ENCODE measurements at regions not wholly inside any gene's neighbourhood (a gene's known extent, or its start where the extent isn't known, plus 50 kb on each side); places are given as distances from the start of the nearest gene placed in this dataset.

DNA sequence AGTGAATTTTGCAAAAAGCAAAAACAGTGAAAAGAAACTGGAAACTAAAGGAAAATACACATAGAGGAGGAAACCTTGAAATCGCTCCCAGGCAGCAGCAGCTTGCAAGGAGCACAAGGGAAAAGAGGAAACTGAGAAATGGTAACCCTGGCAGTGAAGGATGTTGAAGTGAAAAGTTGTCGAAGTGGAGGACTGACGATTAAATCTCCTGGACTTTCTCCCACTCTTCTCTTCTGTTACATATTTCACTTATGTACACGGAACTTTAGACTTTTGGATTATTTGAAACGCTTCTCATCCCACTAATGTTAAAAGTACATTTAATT is 388.8 kb upstream of the USP15 start:
- no peak for DNase-seq (ENCODE audit: low read depth in 2 of 2)

DNA sequence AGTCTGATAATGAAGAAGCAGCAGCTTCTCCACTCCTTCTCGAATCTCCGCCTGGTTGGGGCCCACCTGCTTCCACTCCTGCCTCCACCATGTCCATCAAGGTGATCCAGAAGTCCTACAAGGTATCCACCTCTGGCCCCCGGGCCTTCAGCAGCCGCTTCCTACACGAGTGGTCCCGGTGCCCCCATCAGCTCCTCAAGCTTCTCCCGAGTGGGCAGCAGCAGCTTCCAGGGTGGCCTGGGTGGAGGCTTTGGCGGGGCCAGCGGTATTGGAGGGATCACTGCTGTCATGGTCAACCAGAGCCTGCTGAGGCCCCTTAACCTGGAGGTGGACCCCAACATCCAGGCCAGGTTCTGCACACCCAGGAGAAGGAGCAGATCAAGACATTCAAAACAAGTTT is 381.0 kb upstream of the USP15 start:
- no peak for DNase-seq (ENCODE audit: low read depth in 2 of 2)

DNA sequence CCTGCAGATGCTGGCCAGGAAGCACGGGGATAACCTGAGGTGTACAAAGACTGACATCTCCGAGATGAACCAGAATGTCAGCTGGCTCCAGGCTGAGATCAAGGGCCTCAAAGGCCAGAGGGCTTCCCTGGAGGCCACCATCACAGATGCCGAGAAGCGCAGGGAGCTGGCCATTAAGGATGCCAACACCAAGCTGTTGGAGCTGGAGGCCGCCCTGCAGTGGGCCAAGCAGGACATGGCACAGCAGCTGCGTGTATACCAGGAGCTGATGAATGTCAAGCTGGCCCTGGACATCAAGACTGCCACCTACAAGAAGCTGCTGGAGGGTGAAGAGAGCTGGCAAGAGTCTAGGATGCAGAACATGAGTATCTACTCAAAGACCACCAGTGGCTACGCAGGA is 380.0 kb upstream of the USP15 start:
- no peak for DNase-seq (ENCODE audit: low read depth in 2 of 2)

DNA sequence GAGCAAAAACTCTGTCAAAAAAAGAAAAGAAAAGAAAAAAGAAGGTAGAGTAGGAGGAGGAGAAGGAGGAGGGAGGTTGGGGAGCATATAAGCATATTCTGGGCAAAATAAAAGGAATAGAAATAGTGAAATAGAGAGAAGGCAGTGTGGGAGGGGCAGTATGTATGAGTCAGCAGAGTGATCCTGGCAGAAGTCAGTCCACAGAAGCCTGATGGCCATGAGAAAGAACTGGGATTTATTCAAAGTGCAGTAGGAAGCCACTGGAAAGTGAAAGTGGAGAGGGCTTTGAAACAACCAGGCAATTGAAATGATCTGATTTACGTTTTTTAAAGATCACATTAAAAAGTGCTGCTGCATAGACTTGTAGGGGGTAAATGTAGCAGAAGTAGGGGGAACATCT is 368.6 kb upstream of the USP15 start:
- no peak for DNase-seq (ENCODE audit: low read depth in 2 of 2)

DNA sequence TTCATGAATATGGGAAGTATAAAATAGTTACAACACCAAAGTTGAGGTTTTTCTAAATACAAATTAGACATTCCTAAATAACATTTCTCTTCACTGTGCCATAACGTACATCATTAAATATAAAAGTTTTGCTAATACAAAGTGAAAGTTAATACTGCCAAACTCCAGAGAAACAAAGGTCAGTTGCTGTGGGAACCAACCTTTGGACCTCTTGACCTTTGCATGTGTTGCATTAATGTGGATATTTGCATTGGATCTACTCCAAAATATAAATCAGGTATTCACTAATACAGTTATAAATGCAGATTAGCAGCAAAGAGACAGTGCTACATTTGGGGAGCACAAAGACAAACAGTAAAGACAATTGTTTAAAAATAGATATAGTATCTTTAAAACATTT is 366.0 kb upstream of the USP15 start:
- no peak for DNase-seq (ENCODE audit: low read depth in 2 of 2)

DNA sequence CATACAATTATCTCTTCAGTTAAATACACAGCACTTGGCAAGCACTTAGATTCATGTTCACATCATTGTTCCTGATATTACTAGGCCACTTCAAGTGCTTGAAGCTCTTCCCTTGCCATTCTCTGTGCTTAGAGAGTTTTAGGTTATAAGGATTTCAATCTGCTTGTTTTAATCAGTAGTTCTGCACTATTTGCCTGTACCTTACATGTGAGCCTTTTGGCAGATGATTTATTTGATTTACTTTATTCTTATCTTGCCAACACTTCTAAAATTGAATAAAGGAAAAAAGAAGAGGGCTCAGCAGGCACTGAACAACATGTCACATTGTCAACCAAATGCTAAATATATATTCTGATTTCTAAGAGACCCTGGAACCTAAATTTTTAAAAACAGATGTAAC is 363.8 kb upstream of the USP15 start:
- DNase-seq (ENCODE audit: low read depth in 2 of 2): no peak

DNA sequence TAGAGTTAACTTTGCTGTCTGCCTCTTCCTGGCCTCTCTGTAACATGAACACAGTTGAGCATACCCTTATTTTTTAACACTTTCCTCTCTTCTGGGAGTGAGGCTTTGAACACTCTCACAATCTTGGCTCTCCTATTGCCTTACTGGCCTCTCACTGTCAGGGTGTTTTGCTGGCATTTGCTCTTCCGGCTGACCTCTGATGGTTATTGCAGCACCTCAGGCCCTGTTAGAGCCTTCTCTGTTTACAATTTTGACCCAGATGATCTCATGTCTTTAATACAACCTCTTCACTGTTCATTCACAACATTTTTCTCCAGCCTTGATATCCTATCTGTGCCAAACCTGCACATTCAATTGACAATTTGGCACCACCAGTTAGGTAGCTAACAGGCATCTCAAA is 357.8 kb upstream of the USP15 start:
- no peak for DNase-seq (ENCODE audit: low read depth in 2 of 2)

DNA sequence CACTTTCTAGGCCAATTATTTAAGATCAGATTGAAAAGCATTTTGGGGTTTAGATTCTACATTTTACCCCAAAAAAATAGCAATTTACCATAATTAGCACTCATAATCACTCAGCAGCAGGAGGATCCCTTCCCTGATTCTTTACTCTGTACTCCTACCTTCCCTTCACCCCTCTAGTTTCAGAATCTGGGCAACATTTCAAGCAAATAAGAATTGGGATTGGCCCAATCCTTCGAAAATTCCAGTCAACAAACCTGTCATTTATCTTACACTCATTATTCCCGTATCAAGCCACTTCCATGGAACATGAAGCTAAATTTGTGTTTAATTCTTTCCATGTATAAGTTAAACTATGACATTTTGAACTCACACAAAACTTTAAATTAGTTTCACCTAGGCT is 349.1 kb upstream of the USP15 start:
- no peak for DNase-seq (ENCODE audit: low read depth in 2 of 2)

DNA sequence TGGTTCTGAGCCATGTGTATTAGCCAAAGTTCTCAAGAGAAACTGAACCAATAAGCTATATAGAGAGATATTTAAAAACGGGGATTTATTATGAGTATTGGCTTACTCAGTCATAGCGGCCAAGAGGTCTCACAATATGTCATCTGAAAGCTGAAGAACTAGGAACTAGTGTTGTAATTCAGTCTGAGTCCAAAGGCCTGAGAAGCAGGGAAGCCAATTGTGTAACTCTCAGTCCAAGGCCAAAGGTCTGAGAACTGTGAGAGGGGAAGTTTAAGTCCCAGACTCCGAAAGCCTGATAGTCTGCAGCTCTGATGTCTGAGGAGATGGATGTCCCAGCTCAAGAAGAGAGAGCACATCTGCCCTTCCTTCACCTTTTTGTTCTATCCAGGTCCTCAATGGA is 344.8 kb upstream of the USP15 start:
- no peak for DNase-seq (ENCODE audit: low read depth in 2 of 2)

DNA sequence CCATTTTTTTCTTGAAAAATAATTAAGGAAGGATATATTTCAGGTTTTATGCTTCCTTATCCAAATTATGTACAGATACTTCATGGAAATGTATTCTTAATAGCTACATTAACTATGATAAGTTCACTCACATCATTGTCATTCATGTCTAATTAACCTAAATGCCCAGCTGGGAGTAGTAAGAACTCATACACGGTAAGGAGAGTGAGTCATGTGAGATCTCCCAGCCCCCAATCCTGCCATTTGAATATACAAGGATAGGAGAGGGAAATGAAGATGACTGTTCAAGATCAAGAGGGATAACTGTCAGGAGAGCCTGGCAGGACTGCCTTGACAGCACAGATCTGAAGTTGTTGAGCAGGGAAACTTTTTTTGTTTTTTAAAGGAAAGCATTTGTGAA is 343.4 kb upstream of the USP15 start:
- DNase-seq (ENCODE audit: low read depth in 2 of 2): no peak

DNA sequence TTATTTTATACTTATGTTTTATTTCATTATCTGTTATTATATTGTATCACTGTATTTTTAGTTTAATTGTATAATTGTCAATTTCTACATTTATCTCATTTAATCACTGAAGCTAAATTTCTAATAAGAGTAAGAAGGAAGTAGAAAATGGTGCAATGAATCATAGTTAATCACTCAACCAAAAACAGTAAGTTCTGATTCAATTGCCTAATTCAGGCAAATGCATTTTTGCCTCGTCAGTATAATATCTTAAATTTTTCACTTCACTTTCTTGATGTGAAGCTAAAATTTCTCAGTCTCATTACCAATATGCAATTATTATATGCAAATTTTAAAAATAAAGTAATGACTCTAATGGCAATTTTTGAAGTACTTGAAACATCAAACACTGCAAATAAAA is 340.5 kb upstream of the USP15 start:
- no peak for DNase-seq (ENCODE audit: low read depth in 2 of 2)

DNA sequence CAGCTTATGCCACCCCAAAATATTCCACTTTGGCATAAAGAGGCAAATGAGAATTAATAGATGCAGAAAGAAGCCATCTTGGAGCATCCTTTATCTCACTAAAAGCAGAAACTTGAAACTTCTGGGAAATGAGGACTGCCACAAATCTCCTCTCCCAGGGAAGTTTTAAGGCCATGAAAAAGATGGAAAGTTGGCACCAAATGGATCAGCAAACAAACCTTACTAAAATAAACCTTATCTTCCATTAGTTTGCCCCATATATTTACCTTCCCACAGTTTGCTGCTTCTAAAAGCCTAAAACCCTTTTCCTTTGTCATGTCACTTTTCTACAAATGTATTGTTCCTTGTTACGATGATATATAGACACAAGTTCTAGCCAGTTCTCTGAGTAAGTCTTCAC is 340.0 kb upstream of the USP15 start:
- no peak for DNase-seq (ENCODE audit: low read depth in 2 of 2)

DNA sequence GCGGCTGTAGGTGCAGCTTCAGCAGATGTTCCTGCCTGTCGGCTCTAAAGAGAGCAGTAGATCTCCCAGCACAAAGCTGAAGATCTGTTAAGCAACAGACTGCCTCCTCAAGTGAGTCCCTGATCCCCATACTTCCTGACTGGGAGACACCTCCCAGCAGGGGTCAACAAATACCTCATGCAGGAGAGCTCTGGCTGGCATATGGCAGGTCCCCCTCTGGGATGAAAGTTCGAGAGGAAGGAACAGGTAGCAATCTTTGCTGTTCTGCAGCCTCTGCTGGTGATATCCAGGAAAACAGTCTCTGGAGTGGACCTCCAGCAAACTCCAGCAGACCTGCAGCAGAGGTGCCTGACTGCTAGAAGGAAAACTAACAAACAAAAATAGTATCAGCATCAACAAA is 337.1 kb upstream of the USP15 start:
- no peak for DNase-seq (ENCODE audit: low read depth in 2 of 2)

DNA sequence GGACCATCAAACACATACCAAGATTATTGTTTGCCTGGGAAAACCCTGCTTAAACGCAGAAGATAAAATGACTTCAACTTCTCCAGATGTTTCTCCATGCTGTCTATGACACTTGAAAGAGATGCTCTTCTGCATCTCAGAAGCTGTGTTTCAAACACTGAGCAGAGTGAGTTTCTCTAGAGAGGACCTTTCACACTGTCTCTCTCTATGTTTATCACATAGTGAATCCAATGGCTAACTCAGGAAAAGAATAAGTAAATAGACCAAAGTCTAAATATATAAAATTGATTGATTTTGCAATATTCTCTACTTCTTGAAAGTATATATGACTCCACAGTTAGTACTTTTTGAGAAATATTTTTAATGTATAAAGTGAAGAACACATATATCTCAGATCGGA is 325.6 kb upstream of the USP15 start:
- no peak for DNase-seq (ENCODE audit: low read depth in 2 of 2)

DNA sequence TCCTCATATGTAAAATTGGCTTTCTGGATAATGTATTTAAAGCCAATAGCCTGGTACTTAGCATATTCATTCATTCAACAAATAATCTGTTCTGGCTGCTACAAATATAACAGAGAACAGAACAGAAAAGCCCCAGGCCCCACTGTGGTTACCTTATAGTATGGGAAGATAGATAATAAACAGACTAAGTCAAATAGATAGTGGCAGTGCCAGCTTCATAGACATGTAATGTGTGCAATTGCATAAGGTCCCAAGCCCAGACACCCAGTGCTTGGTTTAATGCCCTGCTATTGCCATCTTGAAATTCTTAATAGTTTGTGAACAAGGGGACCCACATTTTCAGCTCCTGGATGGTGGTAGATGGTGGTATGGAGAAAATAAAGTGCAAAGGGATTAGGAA is 320.2 kb upstream of the USP15 start:
- DNase-seq (ENCODE audit: low read depth in 2 of 2): no peak

DNA sequence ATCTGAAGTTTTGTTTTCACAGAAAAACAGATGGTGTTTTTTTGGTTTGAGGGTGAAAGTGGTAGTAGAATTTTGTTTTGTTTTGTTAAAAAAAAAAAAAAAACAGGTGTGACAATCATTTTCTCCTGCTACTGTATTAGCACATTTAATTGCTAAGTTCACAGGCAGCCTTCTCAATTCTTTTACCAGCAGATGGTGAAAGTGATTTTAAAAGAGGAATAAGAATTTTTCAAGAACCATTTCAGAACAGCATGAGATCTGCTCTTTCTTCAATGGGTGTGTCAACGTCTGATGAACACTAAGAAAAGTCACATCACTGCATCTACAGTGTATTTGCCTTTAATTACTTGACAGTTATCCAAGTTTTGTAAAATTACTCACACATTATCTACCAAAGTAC is 303.7 kb upstream of the USP15 start:
- DNase-seq (ENCODE audit: low read depth in 2 of 2): no peak

DNA sequence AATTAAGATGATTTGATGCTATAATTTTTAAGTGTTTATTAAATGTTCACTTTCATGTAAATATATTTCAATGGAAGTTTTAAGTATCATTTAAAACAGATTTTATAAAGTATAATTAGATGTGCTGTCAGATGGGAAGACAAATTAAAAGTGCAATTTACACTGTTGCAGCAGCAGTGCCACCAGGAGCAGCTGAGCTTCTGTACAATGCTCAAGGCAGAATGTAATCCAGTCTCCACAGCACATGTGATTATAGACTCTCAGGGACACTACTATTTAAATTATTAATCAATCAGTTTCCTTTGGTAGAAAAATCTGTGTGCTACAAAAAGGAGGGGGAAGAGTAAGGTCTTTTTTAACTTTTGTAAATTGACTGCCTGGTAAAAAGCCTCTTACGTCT is 285.7 kb upstream of the USP15 start:
- no peak for DNase-seq (ENCODE audit: low read depth in 2 of 2)

DNA sequence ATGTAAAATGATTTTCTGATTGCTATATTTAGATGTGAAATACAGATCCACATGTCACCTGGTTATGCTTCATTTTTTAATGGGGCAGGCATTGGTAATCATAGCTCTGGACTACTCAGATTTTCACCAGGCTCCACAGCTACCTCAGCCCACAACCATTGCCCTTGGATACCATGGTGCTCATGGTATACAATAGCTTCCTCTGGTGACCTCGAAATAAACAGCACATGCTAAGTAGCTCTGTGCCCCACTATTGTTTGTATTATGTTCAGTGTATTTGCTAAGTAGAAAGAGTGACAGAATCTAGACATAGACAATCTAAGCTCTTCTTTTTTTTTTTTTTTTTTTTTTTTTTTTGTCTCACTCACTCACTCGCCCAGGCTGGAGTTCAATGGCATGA is 274.4 kb upstream of the USP15 start:
- no peak for DNase-seq (ENCODE audit: low read depth in 2 of 2)

DNA sequence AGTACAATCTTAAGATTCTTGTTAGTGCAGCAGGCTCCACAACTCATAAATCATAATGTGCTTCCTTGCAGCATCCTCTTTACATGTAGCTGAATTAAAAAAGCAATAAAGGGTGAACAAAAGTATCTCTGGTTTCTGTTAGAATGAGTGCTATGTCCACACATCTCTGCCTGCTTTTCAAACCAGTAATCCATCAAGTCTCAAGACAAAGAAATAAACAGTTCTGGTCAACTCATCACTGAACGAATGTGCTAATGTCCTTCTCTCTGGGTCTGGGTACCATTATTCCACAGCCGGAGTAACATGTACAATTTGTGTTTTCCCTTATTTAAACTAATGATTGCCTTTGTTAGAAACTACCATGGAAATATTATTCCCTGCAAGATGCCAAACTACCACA is 273.0 kb upstream of the USP15 start:
- DNase-seq (ENCODE audit: low read depth in 2 of 2): no peak

DNA sequence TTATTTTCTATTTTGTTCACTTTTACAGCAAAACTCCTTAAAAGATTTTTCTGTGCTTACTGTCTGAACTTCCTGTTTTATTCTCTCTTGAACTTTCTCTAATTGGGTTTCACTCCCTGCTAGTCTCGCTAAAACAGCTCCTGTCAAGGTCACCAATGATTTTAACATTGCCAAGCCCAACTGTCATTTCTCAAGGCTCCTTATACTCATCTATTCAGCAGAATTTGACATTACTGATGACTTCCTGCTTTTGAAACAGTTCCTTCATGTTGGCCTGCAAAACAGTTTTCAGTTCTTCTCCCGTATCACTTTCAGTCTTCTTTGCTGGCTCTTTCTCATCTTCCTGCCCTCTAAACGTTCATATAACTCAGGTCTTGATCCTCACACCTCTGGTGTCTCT is 268.5 kb upstream of the USP15 start:
- DNase-seq (ENCODE audit: low read depth in 2 of 2): no peak

DNA sequence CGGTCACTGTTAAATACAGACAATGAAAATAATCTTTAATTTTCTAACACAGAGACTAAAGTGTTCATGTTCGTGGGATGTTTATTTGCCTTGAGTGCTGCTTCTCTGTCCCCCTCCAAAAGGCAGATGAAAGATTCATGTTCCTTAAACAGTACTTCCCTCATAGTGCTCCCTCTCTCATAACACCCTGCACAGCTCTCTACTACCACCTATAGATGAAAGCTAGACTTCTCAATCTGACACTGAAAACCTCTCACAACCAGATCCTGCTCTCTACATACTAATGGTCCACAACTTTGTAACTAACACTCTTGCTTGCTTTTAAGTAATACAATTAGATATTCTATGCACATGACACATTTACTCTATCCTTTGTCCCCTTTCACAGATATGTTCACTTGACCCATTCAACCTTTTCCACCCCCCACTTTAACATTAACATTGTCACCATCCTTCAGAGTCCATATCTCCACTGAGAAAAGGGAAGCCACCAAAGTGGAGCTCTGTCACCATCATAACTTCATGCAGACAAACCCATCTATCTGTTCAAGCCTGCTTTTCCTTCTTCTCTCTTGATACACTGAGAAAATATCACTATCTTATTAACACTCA is 266.4 kb upstream of the USP15 start:
- DNase-seq (ENCODE audit: low read depth in 2 of 2): no peak

DNA sequence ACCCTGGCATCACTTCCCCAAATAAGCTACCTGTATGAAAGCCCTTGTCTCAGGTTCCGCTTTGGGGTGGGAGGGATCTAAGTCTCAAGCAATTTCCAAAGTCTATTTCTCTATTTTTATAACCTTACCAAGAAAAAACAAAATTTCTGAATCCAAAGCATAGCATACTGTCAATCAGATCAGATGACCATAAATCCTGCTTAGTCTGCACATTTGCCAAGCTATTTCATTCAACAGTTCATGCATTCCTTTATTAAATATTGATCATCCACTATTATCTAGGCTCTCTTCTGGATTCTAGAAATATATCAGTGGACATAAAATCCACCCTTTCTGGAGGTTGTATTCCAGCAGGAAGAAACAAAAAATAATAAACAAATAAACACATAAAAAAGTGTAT is 263.5 kb upstream of the USP15 start:
- DNase-seq (ENCODE audit: low read depth in 2 of 2): no peak

DNA sequence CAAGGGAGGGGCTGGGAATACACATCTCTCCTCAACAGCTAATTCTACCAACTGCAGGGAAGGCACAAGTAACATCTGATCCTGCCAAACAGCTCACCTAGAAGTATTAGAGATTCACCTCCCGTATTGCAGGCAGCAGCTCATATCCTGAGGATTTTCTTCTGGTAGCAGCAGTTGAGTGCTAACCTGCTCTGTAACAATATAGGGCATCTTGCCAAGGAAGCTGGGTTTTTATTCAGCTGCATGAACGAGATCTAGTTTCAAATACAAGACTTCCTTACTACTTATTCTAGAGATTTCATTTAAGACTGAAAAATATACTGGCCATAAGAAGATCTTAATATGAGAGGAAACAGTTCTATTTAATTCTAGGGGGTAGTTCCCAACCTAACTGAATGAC is 261.4 kb upstream of the USP15 start:
- no peak for DNase-seq (ENCODE audit: low read depth in 2 of 2)

DNA sequence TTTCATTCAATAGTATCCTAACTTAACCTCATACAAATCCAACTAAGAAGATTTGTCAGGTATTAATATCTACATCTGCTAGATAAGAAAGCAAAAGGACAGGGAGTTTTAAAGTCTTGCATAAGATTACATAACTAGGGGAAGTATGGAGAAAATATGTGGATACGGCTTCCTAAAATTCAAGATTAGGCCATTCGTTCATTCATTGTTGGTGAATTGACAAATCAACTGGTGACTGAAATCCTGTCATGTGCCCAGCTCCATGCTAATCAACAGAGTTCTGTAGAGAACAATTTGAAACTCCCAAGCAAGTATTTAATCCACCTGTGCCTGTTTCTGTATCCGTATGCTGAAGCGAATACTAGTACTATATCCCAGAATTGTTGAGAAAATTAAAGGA is 260.9 kb upstream of the USP15 start:
- DNase-seq (ENCODE audit: low read depth in 2 of 2): no peak

DNA sequence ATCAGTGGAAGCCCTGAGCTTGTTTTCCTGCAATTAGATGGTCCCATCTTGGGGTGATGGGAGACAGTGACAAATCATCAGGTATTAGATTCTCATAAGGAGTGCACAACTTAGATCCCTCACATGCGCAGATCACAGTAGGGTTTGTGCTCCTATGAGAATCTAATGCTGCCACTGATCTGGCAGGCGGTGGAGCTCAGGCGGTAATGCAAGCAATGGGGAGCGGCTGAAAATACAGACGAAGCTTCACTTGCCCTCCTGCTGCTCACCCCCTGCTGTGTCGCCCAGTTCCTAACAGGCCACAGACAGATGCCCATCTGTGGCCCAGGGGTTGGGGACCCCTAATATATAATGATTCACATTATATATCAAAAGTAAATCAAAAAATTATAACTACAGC is 258.8 kb upstream of the USP15 start:
- DNase-seq (ENCODE audit: low read depth in 2 of 2): no peak
